Ovary (tissue), 7 donors: ENCODE measurements at regions not wholly inside any gene's neighbourhood (a gene's known extent, or its start where the extent isn't known, plus 50 kb on each side); places are given as distances from the start of the nearest gene placed in this dataset.

Experiments
- DNase-seq, 5 donors: peaks; one replicate each; pipeline ENCODE4 v3.0.0-alpha.2; 2019 to 2020
- H3K27ac ChIP-seq, 2 donors: fragments of 200-600 bp; one replicate each; pipeline versions ENCODE4 v1.5.1 to v1.8.0; 2019 to 2022
- H3K27me3 ChIP-seq: fragments of 200-600 bp; one replicate; pipeline ENCODE4 v1.8.0; 2022
- H3K36me3 ChIP-seq: fragments of 200-600 bp; sonication (generic); one replicate; pipeline ENCODE4 v1.5.1; 2019
- H3K4me1 ChIP-seq: one replicate; pipeline ENCODE4 v1.8.1; 2013; ENCODE audit warnings: mild to moderate bottlenecking, moderate library complexity; ENCODE audit not compliant: insufficient read depth
- H3K4me3 ChIP-seq: fragments of 200-600 bp; sonication (generic); one replicate; pipeline ENCODE4 v1.5.1; 2017
- H3K9me3 ChIP-seq, 2 donors: fragments of 200-600 bp in 1 of 2; sonication (generic) in 1 of 2; one replicate each; pipeline versions ENCODE4 v1.5.1 to v1.8.1; 2013 to 2019; ENCODE audit warnings: mild to moderate bottlenecking in 1 of 2, moderate library complexity in 1 of 2
- EP300 ChIP-seq: sonication (generic); formaldehyde crosslinking; IDR thresholded peaks from one replicate; pipeline ENCODE4 v1.6.1; 2017; ENCODE audit warnings: antibody characterized with exemption
- POLR2A ChIP-seq: fragments of 450-650 bp; IDR thresholded peaks from one replicate; pipeline ENCODE4 v1.6.1; 2017; ENCODE audit warnings: antibody characterized with exemption, mild to moderate bottlenecking, moderate library complexity
- WGBS, 3 donors: extraction: QIAGEN DNeasy Blood & Tissue Kit in 1 of 3; methylation state at CpG; one replicate each; pipeline versions ENCODE4 v1.1.5 to v1.1.7; 2013 to 2017; 5-methylcytosine and 5-hydroxymethylcytosine counted together
- intact Hi-C, 4 donors: fragments of 100-400 bp; cut with DNase I; formaldehyde crosslinking; loops; one replicate each; pipeline versions ENCODE4 v1.11.0 to v1.15.1; 2022 to 2023
- TF ChIP-seq, protein P1 (sequence below), 3 donors: fragments of 450-650 bp in 2 of 3; fragments of 200-600 bp in 1 of 3; IDR thresholded peaks; one replicate each; pipeline versions ENCODE4 v1.5.1 to v1.8.0; 2016 to 2022; ENCODE audit warnings: antibody characterized with exemption in 3 of 3, mild to moderate bottlenecking in 1 of 3
- donor health status: DM: no; HTN: no; CAD: no; lungs with moderate emphysema.
- donor health status: DM: no; HTN: no; CAD: no.
- donor health status: Bipolar disorder and iron deficiency.
- donor health status: DM: no; HTN: no; CAD: no.
- donor health status: DM: yes; HTN: yes; CAD: no.

DNA sequence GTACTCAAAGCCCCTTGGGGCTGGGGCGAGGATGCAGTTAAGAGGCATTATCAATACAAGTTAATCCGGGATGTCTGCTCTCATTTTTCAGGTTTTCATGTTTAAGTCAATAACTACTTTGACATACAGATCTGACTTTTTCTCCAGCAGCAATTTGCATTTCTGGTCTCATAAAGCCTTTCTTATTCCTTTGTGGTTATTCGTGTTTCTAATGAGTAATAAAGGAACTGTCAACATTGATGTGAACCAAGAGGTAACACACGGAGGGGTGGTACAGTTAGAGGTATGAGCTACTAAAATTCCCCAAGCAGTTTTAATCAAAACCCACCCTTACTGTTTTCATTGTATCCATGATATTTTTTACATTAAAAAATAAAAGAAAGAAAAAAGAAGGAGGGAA, 138.0 kb upstream of the NFIB start:
- intact Hi-C loops: no loop called here
- H3K9me3 ChIP-seq: no peaks in the 10 kb centered on the region
- TF ChIP-seq POLR2A: no peak
- no peak for TF ChIP-seq EP300
- WGBS, 3 donors: 63 to 64% (median 64%) methylated on average over 4 of the region's 4 CpGs
- no peak overlapping the region for H3K27ac ChIP-seq
- H3K27me3 ChIP-seq: no peaks in the 10 kb centered on the region
- no peaks in the 10 kb centered on the region for H3K36me3 ChIP-seq
- H3K4me3 ChIP-seq: no peak overlapping the region
- no peak for DNase-seq
- H3K4me1 ChIP-seq: no peaks in the 10 kb centered on the region

DNA sequence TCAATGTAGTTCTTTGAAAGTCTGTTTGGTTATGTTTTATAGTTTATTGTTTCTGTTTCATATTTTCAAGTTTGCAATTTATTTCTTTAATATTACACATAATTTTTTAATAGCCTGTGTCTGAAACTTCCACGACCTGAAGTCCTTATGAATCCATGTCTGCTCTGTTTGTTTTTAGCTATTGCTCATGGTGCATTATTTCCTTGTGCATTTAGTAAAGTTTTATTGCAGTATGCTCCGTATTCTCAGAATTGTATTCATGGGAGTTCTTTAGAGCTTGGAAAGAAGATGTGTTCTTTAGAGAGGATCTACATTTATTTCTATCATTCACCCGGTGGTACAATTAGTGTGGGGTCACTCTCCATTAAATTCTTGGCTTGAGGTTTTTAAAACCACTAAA, 133.2 kb upstream of the NFIB start:
- H3K27me3 ChIP-seq: no peaks in the 10 kb centered on the region
- H3K4me1 ChIP-seq: no peaks in the 10 kb centered on the region
- no peak for DNase-seq
- no peaks in the 10 kb centered on the region for H3K36me3 ChIP-seq
- H3K27ac ChIP-seq: no peak overlapping the region
- H3K4me3 ChIP-seq: no peak overlapping the region
- WGBS, 3 donors: 63 to 73% (median 70%) methylated on average over 3 of the region's 3 CpGs
- H3K9me3 ChIP-seq: no peaks in the 10 kb centered on the region
- intact Hi-C loops: no loop called here
- no peak for TF ChIP-seq EP300
- TF ChIP-seq, protein P1, sequence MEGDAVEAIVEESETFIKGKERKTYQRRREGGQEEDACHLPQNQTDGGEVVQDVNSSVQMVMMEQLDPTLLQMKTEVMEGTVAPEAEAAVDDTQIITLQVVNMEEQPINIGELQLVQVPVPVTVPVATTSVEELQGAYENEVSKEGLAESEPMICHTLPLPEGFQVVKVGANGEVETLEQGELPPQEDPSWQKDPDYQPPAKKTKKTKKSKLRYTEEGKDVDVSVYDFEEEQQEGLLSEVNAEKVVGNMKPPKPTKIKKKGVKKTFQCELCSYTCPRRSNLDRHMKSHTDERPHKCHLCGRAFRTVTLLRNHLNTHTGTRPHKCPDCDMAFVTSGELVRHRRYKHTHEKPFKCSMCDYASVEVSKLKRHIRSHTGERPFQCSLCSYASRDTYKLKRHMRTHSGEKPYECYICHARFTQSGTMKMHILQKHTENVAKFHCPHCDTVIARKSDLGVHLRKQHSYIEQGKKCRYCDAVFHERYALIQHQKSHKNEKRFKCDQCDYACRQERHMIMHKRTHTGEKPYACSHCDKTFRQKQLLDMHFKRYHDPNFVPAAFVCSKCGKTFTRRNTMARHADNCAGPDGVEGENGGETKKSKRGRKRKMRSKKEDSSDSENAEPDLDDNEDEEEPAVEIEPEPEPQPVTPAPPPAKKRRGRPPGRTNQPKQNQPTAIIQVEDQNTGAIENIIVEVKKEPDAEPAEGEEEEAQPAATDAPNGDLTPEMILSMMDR (IDR thresholded peaks at IDR 0.05): no peak
- no peak for TF ChIP-seq POLR2A

- Histone ChIP-seq H3K27ac (no peak overlapping the region), H3K36me3 (no peaks in the 10 kb centered on the region), H3K4me3 (no peak overlapping the region), H3K4me1 (no peaks in the 10 kb centered on the region), H3K9me3 (no peaks in the 10 kb centered on the region), H3K27me3 (no peaks in the 10 kb centered on the region)
- WGBS, 3 donors: 88 to 92% (median 89%) methylated on average over 3 of the region's 3 CpGs
- DNase-seq: no peak
- intact Hi-C loops: no loop called here
- TF ChIP-seq EP300 (no peak), POLR2A (no peak)
- TF ChIP-seq, protein P1 (IDR thresholded peaks at IDR 0.05): no peak
Observed at GRCh38 chr9:14445946-14446345, 132.0 kb upstream of the NFIB start.

DNA sequence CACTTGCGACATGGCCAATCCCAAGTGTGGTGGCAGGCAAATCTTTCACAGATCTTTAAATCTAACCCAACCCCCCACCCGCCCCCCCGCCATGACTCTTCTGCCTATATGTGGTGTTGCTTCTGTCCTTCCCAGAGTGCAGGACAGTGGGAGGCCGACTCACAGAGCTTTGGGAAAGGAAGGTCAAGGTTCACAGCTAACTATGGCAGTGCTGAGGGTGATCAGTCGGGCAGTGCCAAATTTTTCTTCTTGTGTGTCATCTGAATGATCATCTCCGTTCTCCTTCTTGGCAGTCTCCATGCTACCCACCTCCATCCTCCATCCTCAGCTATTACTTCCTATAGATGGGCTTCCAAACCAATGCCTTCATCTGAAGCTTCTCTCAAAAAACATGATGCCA, 129.0 kb upstream of the NFIB start:
- WGBS, 3 donors: 85 to 93% (median 92%) methylated on average over 6 of the region's 6 CpGs
- no peaks in the 10 kb centered on the region for H3K27me3 ChIP-seq
- H3K4me1 ChIP-seq: no peaks in the 10 kb centered on the region
- no peaks in the 10 kb centered on the region for H3K9me3 ChIP-seq
- H3K4me3 ChIP-seq: no peak overlapping the region
- intact Hi-C loops: no loop called here
- no peak for DNase-seq
- H3K27ac ChIP-seq: no peak overlapping the region
- H3K36me3 ChIP-seq: no peaks in the 10 kb centered on the region
- TF ChIP-seq POLR2A (no peak), EP300 (no peak)
- TF ChIP-seq, protein P1 (IDR thresholded peaks at IDR 0.05): no peak

- WGBS, 3 donors: 91 to 95% (median 92%) methylated on average over 10 of the region's 10 CpGs
- intact Hi-C loops: no loop called here
- DNase-seq: no peak
Observed at GRCh38 chr9:14441976-14442651, 128.2 kb upstream of the NFIB start.

More at GRCh38 chr9:14441976-14442651, 128.2 kb upstream of the NFIB start:
- H3K4me3 ChIP-seq: no peak overlapping the region
- no peaks in the 10 kb centered on the region for H3K4me1 ChIP-seq
- H3K9me3 ChIP-seq: no peaks in the 10 kb centered on the region
- TF ChIP-seq, protein P1 (IDR thresholded peaks at IDR 0.05): no peak
- TF ChIP-seq EP300: no peak
- TF ChIP-seq POLR2A: no peak
- no peak overlapping the region for H3K27ac ChIP-seq
- H3K36me3 ChIP-seq: no peaks in the 10 kb centered on the region
- H3K27me3 ChIP-seq: no peaks in the 10 kb centered on the region
